Nephron progenitor cell (in vitro differentiated cells): ENCODE measurements at regions not wholly inside any gene's neighbourhood (a gene's known extent, or its start where the extent isn't known, plus 50 kb on each side); places are given as distances from the start of the nearest gene placed in this dataset.

Experiments
- DNase-seq: peaks from one replicate; pipeline ENCODE4 v3.0.0; 2021
- H3K27ac Mint-ChIP-seq: 2 replicates; pipeline ENCODE4 v1.8.0; 2021; ENCODE audit warnings: mild to moderate bottlenecking, moderate library complexity, mixed read lengths
- H3K27me3 Mint-ChIP-seq: 2 replicates; pipeline ENCODE4 v1.8.0; 2021; ENCODE audit warnings: mild to moderate bottlenecking, low read depth, mixed read lengths; ENCODE audit not compliant: poor library complexity
- H3K36me3 Mint-ChIP-seq: 2 replicates; pipeline ENCODE4 v1.8.0; 2021; ENCODE audit warnings: low read depth, mixed read lengths
- H3K4me1 Mint-ChIP-seq: 2 replicates; pipeline ENCODE4 v1.8.0; 2021; ENCODE audit warnings: mixed read lengths
- H3K4me3 Mint-ChIP-seq: 2 replicates; pipeline ENCODE4 v1.8.0; 2021; ENCODE audit warnings: mild to moderate bottlenecking, moderate library complexity, mixed read lengths
- H3K9me3 Mint-ChIP-seq: 2 replicates; pipeline ENCODE4 v1.8.0; 2021; ENCODE audit warnings: mild to moderate bottlenecking, moderate library complexity, mixed read lengths
- CTCF ChIP-seq: fragments of 200-600 bp; sonication (generic); IDR thresholded peaks from 2 replicates; pipeline ENCODE4 v1.5.0; 2021; ENCODE audit warnings: antibody characterized with exemption

GRCh38 chr6:133641104-133641503 lies 247.8 kb upstream of the TCF21 start:
- Mint-ChIP-seq H3K27me3 (peaks cover 3% of the 10 kb centered on the region), H3K4me3 (no peak overlapping the region), H3K4me1 (no peaks in the 10 kb centered on the region), H3K9me3 (peaks cover 6% of the 10 kb centered on the region), H3K36me3 (no peaks in the 10 kb centered on the region), H3K27ac (no peak overlapping the region)
- no peak for DNase-seq
- no peak for TF ChIP-seq CTCF

GRCh38 chr6:133644548-133644891 lies 244.4 kb upstream of the TCF21 start:
- Mint-ChIP-seq H3K4me1 (no peaks in the 10 kb centered on the region), H3K27ac (no peak overlapping the region), H3K9me3 (no peaks in the 10 kb centered on the region), H3K36me3 (no peaks in the 10 kb centered on the region), H3K4me3 (no peak overlapping the region), H3K27me3 (peaks cover 8% of the 10 kb centered on the region)
- no peak for TF ChIP-seq CTCF
- DNase-seq = no peak

GRCh38 chr6:133644892-133645619 lies 243.9 kb upstream of the TCF21 start:
- Mint-ChIP-seq H3K9me3 (no peaks in the 10 kb centered on the region), H3K36me3 (no peaks in the 10 kb centered on the region), H3K4me1 (no peaks in the 10 kb centered on the region), H3K27me3 (peaks cover 8% of the 10 kb centered on the region), H3K4me3 (no peak overlapping the region), H3K27ac (no peak overlapping the region)
- DNase-seq = no peak
- no peak for TF ChIP-seq CTCF

- no peak overlapping the region for H3K4me3 Mint-ChIP-seq
- H3K36me3 Mint-ChIP-seq = no peaks in the 10 kb centered on the region
- H3K27me3 Mint-ChIP-seq = peaks cover 8% of the 10 kb centered on the region
- no peaks in the 10 kb centered on the region for H3K4me1 Mint-ChIP-seq
- DNase-seq = no peak
- no peaks in the 10 kb centered on the region for H3K9me3 Mint-ChIP-seq
- H3K27ac Mint-ChIP-seq = no peak overlapping the region
- TF ChIP-seq CTCF = no peak
Measured at GRCh38 chr6:133645966-133646740, 242.8 kb upstream of the TCF21 start.

GRCh38 chr6:133648581-133648980 lies 240.3 kb upstream of the TCF21 start:
- H3K36me3 Mint-ChIP-seq = no peaks in the 10 kb centered on the region
- TF ChIP-seq CTCF = no peak
- H3K9me3 Mint-ChIP-seq = no peaks in the 10 kb centered on the region
- no peaks in the 10 kb centered on the region for H3K4me1 Mint-ChIP-seq
- no peak overlapping the region for H3K4me3 Mint-ChIP-seq
- H3K27ac Mint-ChIP-seq = no peak overlapping the region
- no peak for DNase-seq
- peaks cover 4% of the 10 kb centered on the region for H3K27me3 Mint-ChIP-seq
